ENCODE measurements at regions not wholly inside any gene's neighbourhood (a gene's known extent, or its start where the extent isn't known, plus 50 kb on each side); places are given as distances from the start of the nearest gene placed in this dataset.
"Not testable (repeated sequence)": the region's sequence is repeated elsewhere in the genome, so short reads cannot be mapped to it uniquely, and the experiment has no call there.

GRCh38 chr5:173394701-173395100, 66.5 kb upstream of the STC2 start:
- no peak overlapping the region for H3K27ac Mint-ChIP-seq
- Histone ChIP-seq H4K20me1 (ENCODE audit: low read depth) (no peaks in the 10 kb centered on the region), H3K27me3 (no peaks in the 10 kb centered on the region), H2AFZ (replicated peaks) (no peak overlapping the region), H3K4me3 (no peak overlapping the region), H3K9me3 (ENCODE audit: low read depth) (no peaks in the 10 kb centered on the region), H3K79me2 (ENCODE audit: low read depth) (no peaks in the 10 kb centered on the region), H3K36me3 (no peaks in the 10 kb centered on the region), H3F3A (ENCODE audit: low read depth) (peaks cover 9% of the 10 kb centered on the region), H3K4me2 (no peak overlapping the region), H3K9ac (no peak overlapping the region), H3K27ac (no peak overlapping the region), H3K4me1 (peaks cover 15% of the 10 kb centered on the region)
- no peak overlapping the region for H3K4me3 Mint-ChIP-seq
- peaks cover 11% of the 10 kb centered on the region for H3K9me3 Mint-ChIP-seq
- TF ChIP-seq EZH2phosphoT487 (IDR thresholded peaks at IDR 0.05): no peak
- TF ChIP-seq EZH2 (IDR thresholded peaks at IDR 0.05): no peak
- TF ChIP-seq, protein P1, sequence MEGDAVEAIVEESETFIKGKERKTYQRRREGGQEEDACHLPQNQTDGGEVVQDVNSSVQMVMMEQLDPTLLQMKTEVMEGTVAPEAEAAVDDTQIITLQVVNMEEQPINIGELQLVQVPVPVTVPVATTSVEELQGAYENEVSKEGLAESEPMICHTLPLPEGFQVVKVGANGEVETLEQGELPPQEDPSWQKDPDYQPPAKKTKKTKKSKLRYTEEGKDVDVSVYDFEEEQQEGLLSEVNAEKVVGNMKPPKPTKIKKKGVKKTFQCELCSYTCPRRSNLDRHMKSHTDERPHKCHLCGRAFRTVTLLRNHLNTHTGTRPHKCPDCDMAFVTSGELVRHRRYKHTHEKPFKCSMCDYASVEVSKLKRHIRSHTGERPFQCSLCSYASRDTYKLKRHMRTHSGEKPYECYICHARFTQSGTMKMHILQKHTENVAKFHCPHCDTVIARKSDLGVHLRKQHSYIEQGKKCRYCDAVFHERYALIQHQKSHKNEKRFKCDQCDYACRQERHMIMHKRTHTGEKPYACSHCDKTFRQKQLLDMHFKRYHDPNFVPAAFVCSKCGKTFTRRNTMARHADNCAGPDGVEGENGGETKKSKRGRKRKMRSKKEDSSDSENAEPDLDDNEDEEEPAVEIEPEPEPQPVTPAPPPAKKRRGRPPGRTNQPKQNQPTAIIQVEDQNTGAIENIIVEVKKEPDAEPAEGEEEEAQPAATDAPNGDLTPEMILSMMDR (IDR thresholded peaks at IDR 0.05): no peak
- no peaks in the 10 kb centered on the region for H3K36me3 Mint-ChIP-seq
- peaks cover 7% of the 10 kb centered on the region for H3K27me3 Mint-ChIP-seq (ENCODE audit: insufficient read depth, low read depth)
- H3K4me1 Mint-ChIP-seq: no peaks in the 10 kb centered on the region
- no peak for DNase-seq (ENCODE audit: low spot score)

DNA sequence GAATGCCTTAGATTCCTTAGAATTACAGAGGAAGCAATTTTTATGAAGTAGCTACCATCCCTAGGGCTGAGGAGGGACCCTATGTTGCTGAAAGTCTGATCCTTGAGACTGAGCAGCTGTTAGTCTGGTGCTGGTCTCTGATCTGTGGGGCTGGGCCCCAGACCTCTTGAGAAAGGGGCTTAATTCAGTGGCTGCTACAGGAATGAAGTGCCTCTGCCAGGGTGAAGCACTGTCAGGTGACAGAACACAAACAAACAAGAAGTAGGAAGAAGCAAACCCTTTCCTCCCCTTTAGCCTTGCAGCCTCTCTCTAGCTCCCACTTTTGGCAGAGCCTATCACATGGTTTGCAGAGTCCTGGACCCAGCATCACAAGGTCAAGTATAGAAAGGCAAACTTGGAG, 64.0 kb upstream of the STC2 start:
- no peak overlapping the region for H3K9ac ChIP-seq
- TF ChIP-seq, protein P1 (IDR thresholded peaks at IDR 0.05): no peak
- TF ChIP-seq EZH2 (IDR thresholded peaks at IDR 0.05) (no peak), EZH2phosphoT487 (IDR thresholded peaks at IDR 0.05) (no peak)
- H3K4me3 Mint-ChIP-seq: no peak overlapping the region
- no peak overlapping the region for H3K27ac ChIP-seq
- no peaks in the 10 kb centered on the region for H3K4me1 Mint-ChIP-seq
- H3F3A ChIP-seq (ENCODE audit: low read depth): peaks cover 9% of the 10 kb centered on the region
- no peak for DNase-seq (ENCODE audit: low spot score)
- H3K27ac Mint-ChIP-seq: no peak overlapping the region
- H3K4me1 ChIP-seq: peaks cover 12% of the 10 kb centered on the region
- H2AFZ ChIP-seq (replicated peaks): no peak overlapping the region
- peaks cover 11% of the 10 kb centered on the region for H3K9me3 Mint-ChIP-seq
- no peaks in the 10 kb centered on the region for H3K79me2 ChIP-seq (ENCODE audit: low read depth)
- no peaks in the 10 kb centered on the region for H3K36me3 Mint-ChIP-seq
- H3K36me3 ChIP-seq: no peaks in the 10 kb centered on the region
- H3K27me3 Mint-ChIP-seq (ENCODE audit: insufficient read depth, low read depth): peaks cover 6% of the 10 kb centered on the region
- no peaks in the 10 kb centered on the region for H4K20me1 ChIP-seq (ENCODE audit: low read depth)
- H3K4me2 ChIP-seq: no peak overlapping the region
- H3K27me3 ChIP-seq: no peaks in the 10 kb centered on the region
- H3K9me3 ChIP-seq (ENCODE audit: low read depth): no peaks in the 10 kb centered on the region
- H3K4me3 ChIP-seq: no peak overlapping the region

GRCh38 chr5:173391031-173391430, 62.8 kb upstream of the STC2 start:
- H3K27ac ChIP-seq: peak overlapping the region; percentile 69
- no peak for TF ChIP-seq EZH2phosphoT487 (IDR thresholded peaks at IDR 0.05)
- TF ChIP-seq, protein P1 (IDR thresholded peaks at IDR 0.05): no peak
- TF ChIP-seq EZH2 (IDR thresholded peaks at IDR 0.05): no peak
- no peak overlapping the region for H3K4me3 Mint-ChIP-seq

DNA sequence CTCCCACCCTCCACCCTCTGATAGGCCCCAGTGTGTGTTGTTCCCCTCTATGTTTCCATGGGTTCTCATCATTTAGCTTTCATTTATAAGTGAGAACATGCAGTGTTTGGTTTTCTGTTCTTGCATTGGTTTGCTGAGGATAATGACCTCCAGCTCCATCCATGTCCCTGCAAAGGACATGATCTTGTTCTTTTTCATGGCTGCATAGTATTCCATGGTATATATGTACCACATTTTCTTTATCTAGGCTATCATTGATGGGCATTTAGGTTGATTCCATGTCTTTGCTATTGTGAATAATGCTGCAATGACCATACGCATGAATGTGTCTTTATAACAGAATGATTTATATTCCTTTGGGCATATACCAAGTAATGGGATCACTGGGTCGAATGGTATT, 59.1 kb upstream of the STC2 start:
- not testable (repeated sequence) for H3K9ac ChIP-seq; H3K27me3 Mint-ChIP-seq (ENCODE audit: insufficient read depth, low read depth); H3F3A ChIP-seq (ENCODE audit: low read depth); H4K20me1 ChIP-seq (ENCODE audit: low read depth); H3K27ac Mint-ChIP-seq; H3K4me1 Mint-ChIP-seq; H3K4me3 ChIP-seq; H2AFZ ChIP-seq (replicated peaks); H3K79me2 ChIP-seq (ENCODE audit: low read depth); H3K27ac ChIP-seq; H3K36me3 Mint-ChIP-seq; H3K27me3 ChIP-seq; H3K4me3 Mint-ChIP-seq; H3K36me3 ChIP-seq; DNase-seq (ENCODE audit: low spot score); H3K4me2 ChIP-seq; H3K9me3 ChIP-seq (ENCODE audit: low read depth); H3K9me3 Mint-ChIP-seq
- peaks cover 11% of the 10 kb centered on the region for H3K4me1 ChIP-seq

More at GRCh38 chr5:173391031-173391430, 62.8 kb upstream of the STC2 start:
- H3F3A ChIP-seq (ENCODE audit: low read depth): peaks cover 9% of the 10 kb centered on the region
- no peaks in the 10 kb centered on the region for H3K36me3 ChIP-seq
- DNase-seq (ENCODE audit: low spot score): peak; percentile 46
- H3K79me2 ChIP-seq (ENCODE audit: low read depth): no peaks in the 10 kb centered on the region
- H2AFZ ChIP-seq (replicated peaks): no peak overlapping the region
- no peak overlapping the region for H3K9ac ChIP-seq
- H4K20me1 ChIP-seq (ENCODE audit: low read depth): no peaks in the 10 kb centered on the region
- Mint-ChIP-seq H3K9me3 (peaks cover 11% of the 10 kb centered on the region), H3K27me3 (ENCODE audit: insufficient read depth, low read depth) (peaks cover 6% of the 10 kb centered on the region), H3K36me3 (no peaks in the 10 kb centered on the region), H3K27ac (no peak overlapping the region), H3K4me1 (no peaks in the 10 kb centered on the region)
- no peaks in the 10 kb centered on the region for H3K9me3 ChIP-seq (ENCODE audit: low read depth)
- peak overlapping the region; percentile 38 for H3K4me2 ChIP-seq
- no peaks in the 10 kb centered on the region for H3K27me3 ChIP-seq
- H3K4me1 ChIP-seq: peaks cover 11% of the 10 kb centered on the region
- H3K4me3 ChIP-seq: no peak overlapping the region

Data from neural progenitor cell (in vitro differentiated cells).